ENCODE measurements at regions not wholly inside any gene's neighbourhood (a gene's known extent, or its start where the extent isn't known, plus 50 kb on each side); places are given as distances from the start of the nearest gene placed in this dataset.

DNA sequence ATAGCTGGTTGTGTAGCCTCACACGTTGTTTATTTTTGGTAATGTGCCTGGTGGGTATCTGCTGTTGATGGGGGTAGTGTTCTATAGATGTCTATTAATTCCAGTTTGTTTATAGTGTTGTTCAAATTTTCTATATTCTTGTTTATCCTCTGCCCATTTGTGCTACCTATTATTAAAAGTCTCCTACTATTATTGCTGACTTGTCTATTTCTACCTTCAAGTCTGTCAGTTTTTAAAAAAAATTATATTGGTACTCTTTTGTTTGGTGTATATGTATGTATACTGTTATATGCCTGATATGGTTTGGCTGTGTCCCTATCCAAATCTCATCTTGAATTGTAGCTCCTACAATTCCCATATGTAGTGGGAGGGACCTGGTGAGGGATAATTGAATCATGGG, 578.6 kb downstream of the PCDH7 start:
- H3K27me3 Mint-ChIP-seq = no peaks in the 10 kb centered on the region
- intact Hi-C loops (cut with DNase I, micrococcal nuclease) = no loop called here
- H3K9me3 Mint-ChIP-seq (ENCODE audit: low read depth) = no peaks in the 10 kb centered on the region
- no peaks in the 10 kb centered on the region for H3K36me3 Mint-ChIP-seq (ENCODE audit: low read depth)
- no peak overlapping the region for H3K27ac Mint-ChIP-seq
- ATAC-seq (no peak), DNase-seq (no peak)
- CTCF ChIA-PET = no interaction called here
- POLR2A ChIA-PET = no interaction called here
- no peak overlapping the region for H3K4me3 Mint-ChIP-seq
- H3K4me1 Mint-ChIP-seq = no peaks in the 10 kb centered on the region

DNA sequence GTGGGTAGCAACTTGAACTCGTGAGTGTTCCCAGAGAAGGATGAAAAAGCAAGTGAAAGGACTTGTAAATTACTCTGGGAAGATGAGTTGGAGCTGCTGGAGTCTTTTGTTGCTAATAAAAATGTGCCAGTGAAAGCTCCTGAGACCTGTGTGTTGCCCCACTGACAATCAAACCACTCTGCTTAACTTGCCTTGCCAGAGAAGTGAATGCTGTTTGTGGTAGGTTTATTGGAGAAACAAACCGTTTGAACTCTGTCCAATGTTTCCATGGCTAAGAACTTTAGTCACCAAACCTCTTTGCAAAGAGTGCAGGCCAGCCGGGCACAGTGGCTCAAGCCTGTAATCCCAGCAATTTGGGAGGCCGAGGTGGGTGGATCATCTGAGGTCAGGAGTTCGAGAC, 586.9 kb downstream of the PCDH7 start:
- POLR2A ChIA-PET = no interaction called here
- Mint-ChIP-seq H3K27me3 (no peaks in the 10 kb centered on the region), H3K27ac (no peak overlapping the region), H3K9me3 (ENCODE audit: low read depth) (peaks cover 18% of the 10 kb centered on the region), H3K4me1 (no peaks in the 10 kb centered on the region), H3K36me3 (ENCODE audit: low read depth) (no peaks in the 10 kb centered on the region), H3K4me3 (no peak overlapping the region)
- ATAC-seq (no peak), DNase-seq (no peak)
- intact Hi-C loops (cut with DNase I, micrococcal nuclease) = no loop called here
- CTCF ChIA-PET = no interaction called here

DNA sequence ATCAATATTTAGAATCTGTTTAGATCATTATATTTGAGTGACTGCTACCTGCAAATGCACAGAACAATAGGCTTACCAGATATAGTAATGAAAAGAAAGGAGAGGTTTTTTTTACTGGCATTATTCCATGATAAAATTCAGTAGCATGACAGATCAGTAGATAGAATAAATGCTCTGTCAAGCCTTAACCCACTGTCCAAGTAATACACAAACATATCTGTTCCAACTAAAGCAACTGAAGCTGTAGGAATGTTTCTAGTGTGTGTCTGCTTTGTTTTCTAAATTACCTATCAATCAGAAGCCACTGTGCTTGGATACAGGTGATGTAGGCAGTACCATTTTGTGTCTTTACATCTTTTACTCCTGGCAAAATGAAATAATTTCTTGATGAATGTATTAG, 604.6 kb downstream of the PCDH7 start:
- Mint-ChIP-seq H3K36me3 (ENCODE audit: low read depth) (no peaks in the 10 kb centered on the region), H3K4me3 (no peak overlapping the region), H3K9me3 (ENCODE audit: low read depth) (peaks cover 5% of the 10 kb centered on the region), H3K27ac (no peak overlapping the region), H3K27me3 (no peaks in the 10 kb centered on the region), H3K4me1 (no peaks in the 10 kb centered on the region)
- no peak for DNase-seq
- POLR2A ChIA-PET = no interaction called here
- intact Hi-C loops (cut with DNase I, micrococcal nuclease) = no loop called here
- CTCF ChIA-PET = no interaction called here
- ATAC-seq = no peak

DNA sequence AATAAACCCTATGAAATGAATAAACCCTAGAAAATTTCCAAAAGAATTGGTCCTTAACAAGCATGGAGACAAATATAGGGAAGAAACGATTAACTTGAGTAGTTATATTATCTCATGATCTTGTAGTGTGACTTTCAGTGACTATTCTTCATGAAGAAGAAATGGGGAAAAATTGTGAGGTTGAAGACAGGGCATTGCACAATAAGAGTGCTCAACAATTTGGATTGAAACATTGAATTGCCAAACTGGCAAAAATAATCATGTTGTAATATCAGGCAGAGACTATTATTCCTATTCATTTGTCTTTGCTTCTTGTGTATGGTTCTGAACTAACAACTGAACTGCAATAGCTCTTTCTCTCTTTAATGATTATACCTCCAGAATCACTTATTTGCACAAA, 605.1 kb downstream of the PCDH7 start:
- no peaks in the 10 kb centered on the region for H3K36me3 Mint-ChIP-seq (ENCODE audit: low read depth)
- no peaks in the 10 kb centered on the region for H3K27me3 Mint-ChIP-seq
- peaks cover 7% of the 10 kb centered on the region for H3K9me3 Mint-ChIP-seq (ENCODE audit: low read depth)
- ATAC-seq = no peak
- no peak overlapping the region for H3K4me3 Mint-ChIP-seq
- H3K4me1 Mint-ChIP-seq = no peaks in the 10 kb centered on the region
- H3K27ac Mint-ChIP-seq = no peak overlapping the region
- POLR2A ChIA-PET = no interaction called here
- CTCF ChIA-PET = no interaction called here
- intact Hi-C loops (cut with DNase I, micrococcal nuclease) = no loop called here
- no peak for DNase-seq

DNA sequence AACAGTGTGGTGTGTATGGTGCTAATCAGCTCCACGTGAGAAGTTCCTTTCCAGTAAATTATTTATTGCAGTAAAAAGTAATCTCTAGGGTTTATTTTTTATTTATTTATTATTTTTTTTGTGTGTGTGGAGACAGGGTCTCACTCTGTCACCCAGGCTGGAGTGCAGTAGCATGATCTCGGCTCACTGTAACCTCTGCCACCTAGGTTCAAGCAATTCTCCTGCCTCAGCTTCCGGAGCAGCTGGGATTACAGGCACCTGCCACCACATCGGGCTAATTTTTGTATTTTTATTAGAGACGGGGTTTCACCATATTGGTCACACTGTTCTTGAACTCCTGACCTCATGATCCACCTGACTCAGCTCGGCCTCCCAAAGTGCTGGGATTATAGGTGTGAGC, 606.9 kb downstream of the PCDH7 start:
- no peaks in the 10 kb centered on the region for H3K4me1 Mint-ChIP-seq
- CTCF ChIA-PET = no interaction called here
- POLR2A ChIA-PET = no interaction called here
- no peak overlapping the region for H3K27ac Mint-ChIP-seq
- no peak for ATAC-seq
- intact Hi-C loops (cut with DNase I, micrococcal nuclease) = no loop called here
- H3K9me3 Mint-ChIP-seq (ENCODE audit: low read depth) = peaks cover 4% of the 10 kb centered on the region
- H3K27me3 Mint-ChIP-seq = no peaks in the 10 kb centered on the region
- DNase-seq = no peak
- no peaks in the 10 kb centered on the region for H3K36me3 Mint-ChIP-seq (ENCODE audit: low read depth)
- H3K4me3 Mint-ChIP-seq = no peak overlapping the region

DNA sequence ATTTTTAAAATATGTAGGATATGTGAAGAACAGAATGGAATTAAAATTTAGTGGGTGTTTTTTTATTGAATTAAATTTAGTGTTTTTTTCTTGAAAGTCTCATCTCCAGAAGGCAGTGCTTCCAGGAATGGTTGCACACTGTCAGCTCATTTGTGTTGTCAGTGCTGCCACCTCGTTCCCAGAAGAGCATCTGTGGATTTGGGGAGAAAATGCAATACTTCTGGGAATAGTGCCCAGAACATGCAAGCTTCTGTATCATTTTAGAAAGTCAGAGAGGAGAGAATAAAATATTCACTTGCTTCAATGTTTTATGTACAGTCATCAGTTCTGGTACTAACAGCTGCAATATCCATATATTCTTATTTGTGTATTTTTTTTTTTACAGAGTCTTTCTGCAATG, 608.8 kb downstream of the PCDH7 start:
- POLR2A ChIA-PET = no interaction called here
- H3K4me3 Mint-ChIP-seq = no peak overlapping the region
- H3K27ac Mint-ChIP-seq = no peak overlapping the region
- DNase-seq (no peak), ATAC-seq (no peak)
- H3K36me3 Mint-ChIP-seq (ENCODE audit: low read depth) = no peaks in the 10 kb centered on the region
- CTCF ChIA-PET = no interaction called here
- peaks cover 4% of the 10 kb centered on the region for H3K9me3 Mint-ChIP-seq (ENCODE audit: low read depth)
- intact Hi-C loops (cut with DNase I, micrococcal nuclease) = no loop called here
- H3K27me3 Mint-ChIP-seq = no peaks in the 10 kb centered on the region
- no peaks in the 10 kb centered on the region for H3K4me1 Mint-ChIP-seq

DNA sequence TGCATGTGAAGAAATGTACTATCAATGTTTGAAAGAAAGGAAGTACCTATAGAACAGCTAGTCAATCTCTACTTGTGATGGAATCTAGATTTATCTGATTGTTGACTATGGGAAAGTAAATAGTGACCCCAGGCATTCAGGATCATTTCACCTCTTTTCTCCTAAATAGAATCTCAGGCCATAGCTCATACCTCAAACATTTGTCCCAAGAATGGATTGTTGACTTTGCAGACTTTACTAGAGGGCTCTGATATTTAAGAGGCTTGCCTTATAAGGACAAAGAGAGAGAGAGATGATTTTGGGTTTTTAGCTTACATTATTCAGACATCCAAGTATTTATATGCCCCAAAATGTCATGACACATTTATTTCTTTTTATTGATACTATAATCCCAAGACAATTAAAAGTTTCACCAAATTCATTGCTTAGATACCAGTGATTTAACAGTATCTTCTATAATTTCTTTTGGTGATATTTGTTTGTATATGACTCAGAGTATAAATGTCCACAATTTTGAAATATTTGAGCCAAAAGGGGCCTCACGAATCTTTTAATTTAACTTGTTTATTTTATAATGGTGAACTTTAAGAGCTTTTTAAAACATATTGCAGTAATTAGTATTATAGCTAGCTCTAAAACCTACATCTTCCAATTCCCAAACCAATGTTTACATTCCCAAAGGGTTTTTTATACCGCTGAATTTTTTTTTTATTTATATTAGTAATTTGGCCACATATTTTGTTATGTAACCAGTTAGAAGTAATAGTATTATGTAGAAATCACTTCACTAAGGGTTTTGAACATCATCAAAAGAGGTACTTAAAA, 614.1 kb downstream of the PCDH7 start:
- ATAC-seq (no peak), DNase-seq (no peak)
- no peaks in the 10 kb centered on the region for H3K4me1 Mint-ChIP-seq
- H3K4me3 Mint-ChIP-seq = no peak overlapping the region
- ChIA-PET POLR2A (interaction anchor here (0.7 kb wide), 1 partner anchor 220 kb away, joined by 4 read pairs; no protein-coding TSS in a partner anchor), CTCF (no interaction called here)
- H3K36me3 Mint-ChIP-seq (ENCODE audit: low read depth) = no peaks in the 10 kb centered on the region
- H3K9me3 Mint-ChIP-seq (ENCODE audit: low read depth) = peaks cover 8% of the 10 kb centered on the region
- H3K27me3 Mint-ChIP-seq = no peaks in the 10 kb centered on the region
- intact Hi-C loops (cut with DNase I, micrococcal nuclease) = no loop called here
- H3K27ac Mint-ChIP-seq = no peak overlapping the region

DNA sequence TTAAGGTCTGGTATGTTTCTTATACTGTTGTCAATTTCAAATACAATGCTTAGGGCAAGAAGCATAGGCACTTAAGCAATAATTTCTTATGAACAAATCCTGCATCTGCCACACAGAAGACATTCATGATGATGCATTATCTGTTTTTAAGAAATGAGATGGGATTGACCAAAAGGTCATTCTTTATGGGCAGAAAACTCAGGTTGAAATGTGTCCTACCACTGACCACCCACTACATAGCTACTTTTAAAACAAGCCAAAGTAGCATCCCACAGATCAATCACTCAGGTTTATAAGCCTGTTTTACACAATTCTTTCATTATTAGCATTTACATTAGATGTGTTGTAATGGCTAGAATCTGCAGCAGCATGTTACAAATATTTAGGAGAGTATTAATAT, 617.8 kb downstream of the PCDH7 start:
- no peak for ATAC-seq
- Mint-ChIP-seq H3K9me3 (ENCODE audit: low read depth) (peaks cover 16% of the 10 kb centered on the region), H3K4me1 (no peaks in the 10 kb centered on the region), H3K4me3 (no peak overlapping the region), H3K36me3 (ENCODE audit: low read depth) (no peaks in the 10 kb centered on the region), H3K27ac (no peak overlapping the region), H3K27me3 (no peaks in the 10 kb centered on the region)
- no peak for DNase-seq
- intact Hi-C loops (cut with DNase I, micrococcal nuclease) = no loop called here
- POLR2A ChIA-PET = no interaction called here
- CTCF ChIA-PET = no interaction called here

DNA sequence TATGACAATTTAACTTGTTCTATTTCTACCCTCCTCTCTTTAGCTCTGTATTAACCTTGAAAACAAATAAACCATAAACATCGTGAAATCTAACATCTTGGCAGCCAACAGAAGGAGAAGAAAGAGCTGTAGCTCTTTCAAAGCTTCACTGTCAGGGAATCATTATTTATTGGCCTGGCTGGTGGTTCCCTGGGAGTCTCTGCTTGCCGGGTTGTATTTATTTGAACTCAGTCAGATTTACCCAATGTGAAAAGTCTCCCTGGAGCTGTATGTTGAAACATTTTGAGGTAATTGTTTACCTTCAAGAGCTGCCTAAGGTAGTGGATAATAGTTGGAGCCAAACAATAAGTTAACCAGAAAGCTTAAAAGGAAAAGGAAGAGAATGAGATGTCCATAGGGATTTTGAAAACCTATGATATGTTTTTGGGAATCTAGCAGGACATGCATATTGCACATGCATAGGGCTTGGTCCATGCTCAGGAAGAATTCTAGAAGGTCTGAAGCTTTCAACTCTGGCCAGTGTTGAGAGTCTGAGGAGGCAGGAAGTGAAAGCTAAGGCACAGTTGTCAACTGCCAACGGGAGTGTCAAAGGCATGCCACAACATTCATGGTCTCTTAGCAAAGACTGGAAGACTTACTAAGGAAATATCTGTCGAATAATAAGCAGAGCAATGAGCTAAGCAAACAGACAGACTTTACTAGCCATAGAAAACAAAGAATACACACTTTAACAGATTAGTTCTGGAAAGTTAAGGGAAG, 621.6 kb downstream of the PCDH7 start:
- H3K27me3 Mint-ChIP-seq = no peaks in the 10 kb centered on the region
- peaks cover 16% of the 10 kb centered on the region for H3K9me3 Mint-ChIP-seq (ENCODE audit: low read depth)
- no peak for ATAC-seq
- CTCF ChIA-PET = no interaction called here
- no peaks in the 10 kb centered on the region for H3K36me3 Mint-ChIP-seq (ENCODE audit: low read depth)
- POLR2A ChIA-PET = no interaction called here
- no peak overlapping the region for H3K4me3 Mint-ChIP-seq
- DNase-seq = no peak
- no peaks in the 10 kb centered on the region for H3K4me1 Mint-ChIP-seq
- no peak overlapping the region for H3K27ac Mint-ChIP-seq
- intact Hi-C loops (cut with DNase I, micrococcal nuclease) = no loop called here

DNA sequence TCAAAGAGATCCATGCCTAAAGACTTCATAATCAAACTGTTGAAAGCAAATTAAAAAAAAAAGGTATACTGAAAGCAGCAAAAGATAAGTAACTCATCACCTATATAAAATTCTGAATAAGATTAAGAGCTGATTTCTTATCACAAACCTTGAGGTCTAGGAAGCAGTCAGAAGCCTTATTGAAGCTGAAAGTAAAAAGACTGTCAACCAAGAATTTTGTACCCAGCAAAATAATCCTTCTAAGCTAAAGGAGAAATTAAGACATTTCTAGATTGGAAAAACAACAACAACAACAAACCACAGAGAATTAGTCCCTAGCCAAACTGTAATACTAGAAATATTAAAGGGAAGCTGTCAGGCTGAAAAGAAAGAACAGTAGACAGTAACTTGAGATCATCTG, 622.9 kb downstream of the PCDH7 start:
- Mint-ChIP-seq H3K4me1 (no peaks in the 10 kb centered on the region), H3K4me3 (no peak overlapping the region), H3K27ac (no peak overlapping the region), H3K36me3 (ENCODE audit: low read depth) (no peaks in the 10 kb centered on the region), H3K27me3 (no peaks in the 10 kb centered on the region), H3K9me3 (ENCODE audit: low read depth) (peaks cover 16% of the 10 kb centered on the region)
- POLR2A ChIA-PET = no interaction called here
- CTCF ChIA-PET = no interaction called here
- ATAC-seq (no peak), DNase-seq (no peak)
- intact Hi-C loops (cut with DNase I, micrococcal nuclease) = no loop called here

DNA sequence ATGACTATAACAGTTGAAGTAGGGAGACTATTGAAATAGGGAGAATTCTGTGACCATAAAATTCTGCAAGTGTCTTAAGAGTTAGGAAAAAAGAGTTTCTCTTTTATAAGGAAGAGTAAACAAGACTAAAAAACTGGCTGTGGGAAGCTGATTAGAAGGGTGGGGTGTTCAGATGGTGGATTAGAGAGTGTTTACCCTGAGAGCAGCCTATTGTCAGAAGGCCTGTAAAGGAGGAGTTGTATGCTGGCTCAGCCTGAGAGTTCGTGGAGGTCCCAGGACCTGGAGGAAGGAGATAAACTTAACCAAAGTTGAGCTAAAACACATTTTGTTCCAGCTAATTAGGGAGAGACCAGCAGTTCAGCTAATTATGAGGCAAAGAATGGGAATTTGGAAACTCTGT, 629.7 kb downstream of the PCDH7 start:
- no peaks in the 10 kb centered on the region for H3K4me1 Mint-ChIP-seq
- CTCF ChIA-PET = no interaction called here
- DNase-seq (no peak), ATAC-seq (no peak)
- no peak overlapping the region for H3K4me3 Mint-ChIP-seq
- no peaks in the 10 kb centered on the region for H3K36me3 Mint-ChIP-seq (ENCODE audit: low read depth)
- no peak overlapping the region for H3K27ac Mint-ChIP-seq
- POLR2A ChIA-PET = no interaction called here
- H3K27me3 Mint-ChIP-seq = no peaks in the 10 kb centered on the region
- H3K9me3 Mint-ChIP-seq (ENCODE audit: low read depth) = peaks cover 1% of the 10 kb centered on the region
- intact Hi-C loops (cut with DNase I, micrococcal nuclease) = no loop called here

DNA sequence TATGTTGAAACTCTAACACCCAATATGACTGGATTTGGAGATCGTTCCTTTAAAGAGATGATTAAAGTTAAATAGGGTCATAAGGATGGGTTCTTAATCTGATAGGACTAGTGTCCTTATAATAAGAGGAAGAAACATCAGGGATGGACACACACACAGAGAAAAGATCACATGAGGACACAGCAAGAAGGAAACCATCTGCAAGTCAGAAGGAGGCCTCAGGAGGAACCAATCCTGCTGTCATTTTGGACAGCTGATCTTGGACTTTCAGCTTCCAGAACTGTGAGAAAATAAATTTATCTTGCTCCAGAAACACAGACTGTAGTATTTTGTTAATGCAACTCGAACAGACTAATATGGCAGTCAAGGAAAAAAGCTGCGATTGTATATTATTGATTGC, 631.5 kb downstream of the PCDH7 start:
- no peak overlapping the region for H3K4me3 Mint-ChIP-seq
- no peak for ATAC-seq
- H3K36me3 Mint-ChIP-seq (ENCODE audit: low read depth) = no peaks in the 10 kb centered on the region
- no peak overlapping the region for H3K27ac Mint-ChIP-seq
- intact Hi-C loops (cut with DNase I, micrococcal nuclease) = no loop called here
- no peaks in the 10 kb centered on the region for H3K27me3 Mint-ChIP-seq
- CTCF ChIA-PET = no interaction called here
- POLR2A ChIA-PET = no interaction called here
- H3K9me3 Mint-ChIP-seq (ENCODE audit: low read depth) = peaks cover 1% of the 10 kb centered on the region
- DNase-seq = no peak
- no peaks in the 10 kb centered on the region for H3K4me1 Mint-ChIP-seq
